Daoy (cell line): ENCODE measurements at regions not wholly inside any gene's neighbourhood (a gene's known extent, or its start where the extent isn't known, plus 50 kb on each side); places are given as distances from the start of the nearest gene placed in this dataset.
"Not testable (repeated sequence)": the region's sequence is repeated elsewhere in the genome, so short reads cannot be mapped to it uniquely, and the experiment has no call there.

Experiments used
- DNase-seq: peaks from one replicate; pipeline ENCODE4 v3.0.0-alpha.2; 2015; ENCODE audit warnings: low read depth

DNA sequence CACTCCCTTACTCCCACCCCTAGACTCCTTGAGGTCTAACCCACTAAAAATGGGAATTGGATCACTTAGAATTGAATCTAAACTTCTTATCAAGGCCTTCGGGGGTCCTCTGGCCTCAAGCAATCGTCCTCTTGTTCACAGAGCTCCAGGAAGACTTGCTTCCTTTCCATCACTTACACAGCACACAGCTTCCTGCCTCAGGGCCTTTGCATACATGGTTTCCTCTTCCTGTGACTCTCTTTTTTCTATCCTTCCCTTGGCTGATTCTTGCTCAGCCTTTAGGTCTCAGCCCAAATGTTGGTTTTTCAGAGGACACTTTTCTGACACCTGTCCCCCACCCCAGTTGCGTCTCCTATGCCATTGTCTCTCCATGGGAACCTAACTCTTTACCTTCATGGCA, 50.0 kb upstream of the ALDH1B1 start:
- DNase-seq = no peak

DNA sequence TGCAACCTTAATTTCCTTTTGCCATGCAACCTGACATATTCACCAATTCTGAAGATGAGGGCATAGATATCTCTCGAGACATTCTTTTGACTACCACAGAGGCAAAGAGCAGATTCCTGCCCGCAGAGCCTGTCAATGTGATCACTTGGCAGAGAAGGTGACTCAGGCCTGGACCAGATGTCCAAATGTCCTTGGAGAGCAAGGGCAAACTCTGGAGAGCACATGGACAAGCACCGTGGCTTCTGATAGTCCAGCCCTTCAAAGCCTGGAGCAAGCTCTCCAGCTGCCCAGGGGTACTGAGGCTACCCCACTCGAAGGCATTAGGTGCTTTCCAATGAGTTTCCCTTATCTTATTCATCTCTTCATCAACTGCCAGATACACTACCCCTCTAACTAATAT, 50.4 kb upstream of the ALDH1B1 start:
- no peak for DNase-seq

DNA sequence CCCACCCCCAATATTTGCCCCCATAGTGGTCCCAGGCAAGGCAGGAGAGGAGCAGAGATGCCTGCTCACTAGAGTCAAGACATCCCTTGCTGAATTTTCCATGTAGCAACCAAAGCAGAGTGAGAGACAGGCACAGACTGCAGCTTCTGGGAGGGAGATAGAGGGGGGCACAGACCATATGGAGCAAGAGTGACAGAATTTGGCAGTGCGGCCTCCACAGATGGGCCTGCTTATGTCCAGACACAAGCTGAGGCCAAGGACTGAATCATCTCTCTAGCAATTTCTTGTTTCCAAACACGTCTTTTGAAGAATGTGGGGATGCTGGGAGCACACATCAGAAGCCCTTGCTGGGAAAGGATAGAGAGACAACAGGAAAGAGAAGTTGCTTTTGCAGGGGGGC, 53.0 kb upstream of the ALDH1B1 start:
- no peak for DNase-seq

DNA sequence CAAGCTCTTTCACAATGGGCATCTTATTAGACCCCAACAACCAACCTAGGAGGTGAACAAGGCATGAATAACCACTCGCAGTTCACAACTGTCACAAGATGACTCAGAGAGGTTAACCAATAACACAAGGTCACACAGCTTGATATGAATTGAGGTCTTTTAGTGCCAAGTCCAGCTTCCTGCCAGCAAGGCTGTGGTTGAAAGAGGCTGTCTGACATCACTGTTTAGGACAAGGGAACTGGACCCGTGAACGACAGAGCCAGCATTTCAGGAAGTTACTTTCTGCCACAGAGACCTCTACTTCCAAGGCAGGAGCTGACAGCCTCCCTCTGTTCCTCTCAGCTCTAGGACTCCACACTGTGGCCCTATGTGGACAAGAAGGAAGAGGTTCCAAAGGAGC, 53.4 kb upstream of the ALDH1B1 start:
- peak; percentile 85 for DNase-seq

DNA sequence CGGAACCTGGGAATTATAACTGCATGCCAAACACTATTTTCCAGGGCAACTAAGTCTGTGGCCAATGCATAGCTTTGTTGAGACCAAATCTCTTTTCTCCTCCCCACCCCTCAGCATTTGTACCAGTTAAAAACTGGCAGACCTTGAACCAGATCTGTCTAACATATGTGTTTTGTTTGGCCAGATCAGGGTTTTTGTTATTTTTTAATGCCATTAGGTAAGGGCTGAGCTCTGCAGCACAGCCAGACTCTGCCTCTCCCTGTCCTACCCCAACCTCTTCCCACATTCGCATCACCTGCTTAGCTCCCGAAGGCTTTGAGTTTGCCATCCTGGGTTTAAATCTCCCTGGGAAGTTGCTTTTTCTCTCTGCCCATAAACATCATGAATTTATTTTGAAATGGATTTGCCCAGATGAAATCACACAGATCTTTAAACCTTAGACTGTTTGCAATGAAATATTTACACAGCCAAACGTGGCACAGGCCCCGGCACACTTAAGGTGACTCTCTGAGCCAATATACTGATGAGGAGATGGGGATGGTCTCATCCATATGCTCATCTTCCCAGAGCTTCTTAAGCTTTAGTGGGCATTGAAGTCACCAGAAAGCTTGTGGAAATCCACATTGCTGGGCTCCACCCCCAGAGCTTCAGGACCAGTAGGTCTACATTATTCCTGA, 54.0 kb upstream of the ALDH1B1 start:
- no peak for DNase-seq

DNA sequence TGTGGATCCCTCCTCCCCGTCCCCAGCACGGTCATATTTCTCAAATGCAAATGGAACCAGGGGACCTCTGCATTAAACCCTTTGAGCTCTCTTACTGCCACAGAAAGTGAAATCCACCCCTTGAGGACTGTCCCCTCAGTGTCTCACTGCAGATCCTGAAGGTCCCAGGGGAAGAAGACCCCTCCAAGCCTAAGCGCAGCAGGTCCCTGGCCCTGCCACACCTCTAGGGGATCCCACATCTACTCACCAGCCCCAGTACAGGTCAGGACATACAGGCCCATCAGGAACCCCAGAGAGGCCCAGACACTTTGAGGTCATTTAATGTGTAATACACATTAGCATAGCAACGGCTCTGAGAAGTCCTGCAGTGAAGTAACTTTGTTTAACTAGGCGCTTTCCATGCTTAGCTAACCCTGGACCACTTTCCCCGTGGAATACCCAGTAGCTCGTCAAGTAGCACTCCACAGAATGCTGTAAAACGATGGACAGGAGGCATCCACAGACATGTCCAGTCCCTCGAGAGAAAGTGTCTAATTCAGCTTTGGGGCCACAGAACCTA, 54.7 kb upstream of the ALDH1B1 start:
- DNase-seq = no peak

DNA sequence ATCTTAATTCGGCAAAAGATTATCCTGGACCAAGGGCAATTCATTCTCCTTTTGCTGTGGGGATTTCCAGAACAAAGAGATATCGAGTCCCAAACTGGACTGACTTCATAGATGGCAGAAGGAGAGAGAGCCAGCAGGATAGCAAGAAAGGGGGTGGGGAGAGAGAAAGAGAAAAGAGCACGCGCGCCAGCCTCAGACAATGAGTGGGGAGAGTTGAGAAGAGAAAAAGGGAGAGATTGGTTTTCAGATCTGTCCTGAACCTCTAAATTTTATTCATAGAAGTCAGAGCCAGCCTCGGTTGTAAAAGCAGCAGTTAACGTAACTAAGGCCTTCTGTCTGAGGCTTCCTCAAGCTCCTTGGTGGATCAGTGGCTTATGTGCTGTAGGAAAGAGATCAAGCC, 55.3 kb upstream of the ALDH1B1 start:
- DNase-seq = no peak

DNA sequence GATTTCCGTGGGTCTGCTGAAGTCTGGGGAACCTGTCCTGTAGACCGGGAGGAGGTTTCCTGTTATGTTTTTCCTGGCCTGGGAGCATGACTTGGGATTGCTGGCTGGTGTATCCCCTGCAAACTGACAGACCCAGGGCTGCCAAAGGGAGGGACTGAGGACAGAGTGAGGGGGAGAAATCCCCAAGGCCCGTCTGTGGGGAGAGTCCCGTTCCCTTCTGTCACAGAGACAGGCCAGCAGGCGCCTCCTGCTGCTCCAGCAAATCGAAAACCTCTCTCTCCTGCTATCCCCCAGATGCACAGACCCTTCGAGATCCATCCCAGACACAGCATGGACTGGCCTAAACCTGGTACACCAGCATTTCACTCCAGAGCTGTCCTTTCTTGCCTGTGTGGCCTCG, 56.2 kb upstream of the ALDH1B1 start:
- no peak for DNase-seq

DNA sequence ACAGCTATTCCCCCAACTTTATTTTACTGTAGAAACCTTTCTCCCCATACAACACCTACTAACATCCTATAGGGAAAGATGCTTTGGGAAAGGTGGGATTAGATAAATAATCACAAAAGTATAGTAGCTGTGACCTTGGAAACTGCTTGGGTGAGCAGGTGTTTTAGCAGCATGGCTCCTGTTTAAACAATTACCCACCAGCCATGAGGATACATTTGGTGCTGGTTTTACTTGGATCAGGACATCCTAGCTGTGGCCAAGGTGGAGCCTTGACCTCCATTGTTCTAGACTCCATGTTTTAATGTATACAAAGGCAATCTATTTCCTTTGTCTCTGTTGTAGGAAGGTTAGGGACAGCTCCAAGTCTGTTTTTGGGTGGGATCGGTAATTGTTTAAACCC, 56.8 kb upstream of the ALDH1B1 start:
- no peak for DNase-seq

DNA sequence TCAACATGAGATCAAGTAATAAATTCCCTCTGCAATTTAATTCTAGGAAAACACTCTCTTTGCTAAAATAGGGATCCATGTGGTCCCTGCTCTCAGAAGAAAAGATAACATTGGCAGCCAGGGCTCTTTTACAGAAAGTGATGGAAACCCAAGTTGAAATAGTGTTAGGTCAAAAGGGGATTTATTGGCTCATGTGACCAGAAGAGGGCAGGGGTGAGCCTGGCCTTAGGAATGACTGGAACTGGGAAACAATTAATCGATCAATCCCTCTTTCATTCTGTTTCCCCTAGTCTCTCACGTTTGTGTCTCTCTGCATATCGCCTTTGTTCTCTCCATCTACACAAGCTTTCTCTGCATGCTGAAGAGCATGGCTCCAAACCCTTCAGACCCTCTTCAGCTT, 58.3 kb upstream of the ALDH1B1 start:
- no peak for DNase-seq

DNA sequence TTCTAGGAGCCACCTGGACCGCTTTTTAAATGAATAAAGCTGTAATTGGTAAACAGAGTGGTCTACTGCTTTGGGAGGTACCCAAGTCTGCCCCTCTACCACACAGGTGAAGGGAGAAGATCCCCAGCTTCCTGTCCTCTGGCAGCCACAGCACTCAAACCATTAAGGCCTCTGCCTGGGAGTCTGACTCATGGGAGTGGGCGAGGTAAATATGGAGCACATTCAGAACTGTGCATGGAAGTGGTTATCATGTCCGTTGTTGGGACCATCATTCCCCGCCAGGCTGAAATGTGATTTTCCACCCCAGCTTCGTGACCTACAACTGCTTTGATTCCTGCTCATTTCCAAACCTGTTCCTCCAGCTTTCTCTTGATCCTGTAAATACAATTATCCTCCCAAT, 59.5 kb upstream of the ALDH1B1 start:
- DNase-seq = peak; percentile 54

DNA sequence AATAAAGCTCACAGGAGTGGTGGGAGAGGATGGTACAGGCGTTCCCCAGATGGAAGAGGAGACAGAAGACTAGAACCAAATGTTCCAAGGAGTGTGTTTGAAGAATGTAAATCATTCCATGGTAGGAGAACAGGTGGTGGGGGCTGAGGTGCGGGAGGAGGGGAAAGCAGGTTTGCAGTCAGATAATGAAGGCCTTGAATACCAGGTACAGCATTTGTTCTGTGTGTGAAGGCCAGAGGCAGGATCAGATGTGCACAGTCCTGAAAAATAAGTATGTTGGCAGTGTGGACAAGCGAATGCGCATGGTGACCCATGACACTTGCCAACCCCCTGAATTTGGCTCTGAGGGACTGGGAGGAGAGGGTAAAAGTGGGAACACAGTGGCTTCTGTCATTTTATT, 59.9 kb upstream of the ALDH1B1 start:
- no peak for DNase-seq

DNA sequence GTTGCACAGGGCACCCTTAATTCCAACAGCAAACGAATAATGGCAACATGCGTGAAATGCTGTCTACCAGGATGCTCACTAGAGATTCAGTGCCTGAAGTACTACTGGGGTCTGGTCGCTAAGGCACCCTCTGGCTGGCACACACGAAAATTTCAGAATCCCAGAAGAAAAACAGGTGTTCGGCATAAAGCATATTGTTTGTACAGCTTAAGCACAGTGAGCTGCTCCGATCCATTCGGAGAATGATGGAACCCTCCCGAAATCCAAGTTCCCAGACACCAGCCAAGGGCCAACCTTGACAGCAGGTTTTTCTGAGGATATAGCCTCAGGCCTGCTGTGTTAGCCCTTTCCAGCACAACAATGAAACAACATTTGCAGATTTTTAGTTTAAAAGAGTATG, 61.4 kb upstream of the ALDH1B1 start:
- no peak for DNase-seq

DNA sequence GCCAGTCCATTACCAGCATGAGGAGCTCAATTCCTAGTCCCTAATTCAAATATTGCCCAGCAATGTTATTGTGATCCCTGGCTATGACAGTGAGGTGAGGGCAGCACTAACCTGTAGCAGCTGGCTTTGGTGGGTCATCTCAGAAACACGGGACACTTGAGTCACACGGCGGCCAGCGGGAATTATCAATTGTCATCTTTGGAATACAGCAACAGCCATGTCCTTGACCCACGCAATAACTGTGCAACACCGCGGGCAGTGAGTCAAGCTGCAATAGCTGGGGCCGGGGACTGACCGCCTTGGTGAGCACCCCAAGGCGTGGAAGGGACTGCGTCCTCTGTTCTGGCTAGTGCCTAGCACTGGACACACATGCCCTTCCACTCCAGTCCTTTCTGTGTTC, 62.5 kb upstream of the ALDH1B1 start:
- no peak for DNase-seq

DNA sequence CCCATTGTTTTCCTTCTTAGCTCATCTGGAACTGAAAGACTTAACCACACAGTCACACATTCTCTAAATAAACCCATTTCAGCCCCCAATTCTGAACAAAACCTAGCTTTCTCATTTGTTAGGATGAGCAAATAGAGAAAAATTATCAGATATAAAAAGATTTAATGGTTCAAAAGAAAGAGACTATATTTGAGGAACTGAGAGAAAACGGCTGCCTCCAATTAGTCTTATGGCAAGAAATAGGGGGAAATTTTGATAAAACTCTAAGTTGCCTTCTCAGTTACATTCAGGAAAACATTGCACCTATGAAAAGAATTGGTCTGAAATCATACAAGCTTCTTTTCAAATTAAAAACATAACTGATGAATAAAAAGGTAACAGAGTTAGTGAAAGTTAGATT, 63.7 kb upstream of the ALDH1B1 start:
- DNase-seq = no peak

DNA sequence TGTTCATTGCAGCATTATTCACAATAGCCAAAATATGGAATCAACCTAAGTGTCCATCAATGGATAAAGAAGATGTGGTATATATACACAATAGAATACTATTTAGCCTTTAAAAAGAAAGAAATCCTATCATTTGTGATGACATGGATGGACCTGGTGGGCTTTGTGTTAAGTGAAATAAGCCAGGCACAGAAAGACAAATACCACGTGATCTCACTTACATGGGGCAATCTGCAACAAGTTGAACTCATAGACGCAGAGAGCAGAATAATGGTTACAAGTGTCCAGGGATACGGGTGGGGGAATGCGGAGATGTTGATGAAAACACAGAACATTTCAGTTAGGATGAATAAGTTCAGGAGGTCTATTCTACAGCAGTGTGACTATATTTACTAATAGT, 66.4 kb upstream of the ALDH1B1 start:
- DNase-seq = no peak

DNA sequence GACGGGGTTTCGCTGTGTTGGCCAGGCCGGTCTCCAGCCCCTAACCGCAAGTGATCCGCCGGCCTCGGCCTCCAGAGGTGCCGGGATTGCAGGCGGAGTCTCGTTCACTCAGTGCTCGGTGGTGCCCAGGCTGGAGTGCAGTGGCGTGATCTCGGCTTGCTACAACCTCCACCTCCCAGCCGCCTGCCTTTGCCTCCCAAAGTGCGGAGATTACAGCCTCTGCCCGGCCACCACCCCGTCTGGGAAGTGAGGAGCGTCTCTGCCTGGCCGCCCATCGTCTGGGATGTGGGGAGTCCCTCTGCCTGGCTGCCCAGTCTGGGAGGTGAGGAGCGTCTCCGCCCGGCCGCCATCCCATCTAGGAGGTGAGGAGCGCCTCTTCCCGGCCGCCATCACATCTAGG, 68.3 kb upstream of the ALDH1B1 start:
- not testable (repeated sequence) for DNase-seq

DNA sequence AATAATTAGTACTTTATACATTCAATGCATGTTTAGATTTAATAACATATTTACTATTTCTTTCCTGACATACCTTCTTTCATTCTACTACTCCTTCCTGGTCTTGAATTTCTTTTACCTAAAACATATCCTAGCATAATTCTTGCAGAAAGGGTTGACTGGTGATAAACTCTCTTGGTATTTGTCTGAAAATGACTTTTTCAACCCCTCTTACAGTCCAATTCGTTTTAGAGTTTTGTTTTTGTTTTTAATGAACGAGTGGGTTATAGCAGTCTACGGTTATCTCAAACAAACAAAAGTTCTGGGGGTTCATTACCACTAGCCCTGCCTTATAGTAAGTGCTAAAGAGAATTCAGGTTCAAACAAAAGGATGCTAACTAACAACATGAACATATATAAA, 69.6 kb upstream of the ALDH1B1 start:
- DNase-seq = no peak

DNA sequence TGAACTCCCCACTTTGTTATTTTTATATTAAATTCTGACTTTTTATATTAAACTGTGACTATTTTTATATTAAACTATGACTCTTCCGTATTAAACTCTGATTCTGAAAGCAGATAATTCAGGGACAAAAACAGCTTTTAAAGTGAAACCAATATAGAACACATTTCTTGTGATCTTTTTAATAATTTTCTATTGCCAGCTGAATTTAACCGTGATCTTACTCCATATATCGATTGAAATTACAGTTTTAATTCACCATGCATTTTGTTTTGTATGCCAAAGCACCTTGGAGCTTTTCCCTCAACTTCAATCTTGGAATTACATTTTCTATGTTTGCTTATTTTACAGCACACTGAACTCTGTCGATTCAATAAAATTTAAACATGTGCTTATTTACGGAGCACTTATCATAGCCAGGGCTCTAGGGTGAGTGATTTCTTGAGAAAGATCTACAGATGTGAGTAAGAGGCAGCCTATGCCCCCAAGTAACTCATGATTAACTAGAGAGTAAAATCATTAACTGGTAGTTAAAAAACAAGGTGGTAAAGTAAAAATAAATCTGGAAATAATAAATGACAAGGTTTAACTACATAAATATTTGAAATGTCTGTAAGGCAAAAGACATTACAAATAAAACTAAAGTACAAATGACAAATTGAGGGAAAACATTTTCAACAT, 72.9 kb upstream of the ALDH1B1 start:
- no peak for DNase-seq

DNA sequence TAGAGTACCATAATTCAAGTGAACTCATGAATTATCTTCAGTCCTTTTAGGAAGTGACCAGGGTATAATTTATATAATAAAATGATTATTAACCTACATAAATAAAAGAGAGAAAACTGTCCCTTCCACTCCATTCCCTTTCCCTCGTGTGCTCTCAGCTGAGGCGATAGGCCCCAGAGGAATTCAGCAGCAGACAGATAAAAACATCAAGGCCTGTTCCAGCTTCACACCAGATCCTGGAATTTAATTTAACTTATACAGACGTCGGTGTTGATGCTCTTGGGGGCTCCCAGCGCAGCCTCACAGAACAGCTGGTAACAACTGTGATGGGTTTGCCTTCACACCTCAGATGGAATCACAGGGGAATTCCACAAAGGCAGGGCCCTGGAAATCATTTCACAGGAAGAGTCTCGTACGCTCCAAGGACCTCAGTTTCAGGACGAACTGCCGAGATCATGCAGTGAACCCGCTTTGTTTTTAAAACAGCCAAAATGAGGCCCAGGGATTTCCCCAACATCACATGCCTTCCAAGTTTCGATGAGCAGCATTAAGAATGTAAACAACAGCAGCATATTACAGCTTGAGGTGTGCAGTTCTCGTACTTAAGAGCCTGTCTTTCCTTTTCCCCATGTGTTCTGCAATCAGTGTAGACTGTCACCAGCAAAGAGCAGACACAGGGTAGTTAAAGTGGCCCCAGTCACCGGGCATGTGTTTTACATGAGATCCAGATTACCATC, 73.6 kb upstream of the ALDH1B1 start:
- peak; percentile 74 for DNase-seq

DNA sequence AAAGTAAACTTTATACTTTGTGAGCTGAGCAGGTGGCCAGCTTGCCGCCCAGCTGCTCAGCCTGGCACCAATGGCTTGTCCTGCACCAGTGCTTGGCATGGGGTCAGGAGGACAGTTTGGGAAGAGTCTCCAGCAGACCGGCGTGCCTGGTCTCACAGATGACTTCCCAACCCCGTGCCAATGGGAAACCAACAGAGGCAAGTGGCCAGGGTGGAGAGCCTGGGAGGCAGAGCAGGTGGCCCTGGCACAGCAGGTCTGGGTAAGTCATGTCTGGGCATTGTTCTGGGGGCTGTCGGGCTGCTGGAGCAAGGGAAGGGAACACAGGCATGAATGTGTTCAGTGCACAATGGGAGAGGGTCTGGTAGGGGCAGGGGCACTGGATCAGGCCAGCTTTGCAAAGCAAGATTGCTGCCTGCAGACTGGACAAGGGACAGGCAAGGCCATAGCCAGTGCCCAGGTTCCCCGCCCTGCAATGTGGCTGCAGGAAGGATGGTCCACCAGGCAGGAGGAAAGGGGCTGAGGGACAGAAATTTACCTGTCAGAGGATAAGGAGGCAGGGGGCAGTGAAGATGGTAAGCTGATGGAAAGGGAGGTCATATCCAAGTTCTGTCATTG, 76.2 kb upstream of the ALDH1B1 start:
- DNase-seq = no peak

DNA sequence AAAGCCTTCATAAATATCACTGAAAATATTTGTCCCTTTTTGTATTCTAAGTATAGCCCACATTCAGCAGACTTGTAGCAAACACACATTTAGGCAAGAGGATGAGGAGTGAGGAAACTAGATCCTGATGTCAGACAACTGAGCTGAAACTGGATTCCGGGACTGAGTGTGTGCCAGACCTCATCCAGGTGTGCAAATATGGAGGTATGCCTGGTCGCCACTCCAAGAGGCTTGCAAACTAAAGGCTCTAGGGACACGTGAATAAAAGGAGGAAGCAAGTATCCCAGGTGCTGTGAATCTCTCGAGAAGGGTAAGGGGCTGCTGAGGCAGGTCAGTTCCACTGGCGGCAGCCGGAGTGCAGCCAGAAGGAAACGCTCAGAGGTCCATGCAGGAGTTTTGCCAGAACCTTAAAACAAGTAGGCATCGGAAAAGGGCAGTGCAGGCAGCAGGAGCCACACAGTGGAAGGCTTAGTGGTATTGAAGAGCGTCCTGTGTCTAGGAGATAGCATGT, 77.4 kb upstream of the ALDH1B1 start:
- DNase-seq = no peak
